GM19455 (cell line): ENCODE measurements at regions not wholly inside any gene's neighbourhood (a gene's known extent, or its start where the extent isn't known, plus 50 kb on each side); places are given as distances from the start of the nearest gene placed in this dataset.

Experiments
- ATAC-seq: cut with Tn5 transposase; IDR thresholded peaks from one replicate; pipeline ENCODE4 v1.9.1; 2021; ENCODE audit not compliant: unreplicated experiment

DNA sequence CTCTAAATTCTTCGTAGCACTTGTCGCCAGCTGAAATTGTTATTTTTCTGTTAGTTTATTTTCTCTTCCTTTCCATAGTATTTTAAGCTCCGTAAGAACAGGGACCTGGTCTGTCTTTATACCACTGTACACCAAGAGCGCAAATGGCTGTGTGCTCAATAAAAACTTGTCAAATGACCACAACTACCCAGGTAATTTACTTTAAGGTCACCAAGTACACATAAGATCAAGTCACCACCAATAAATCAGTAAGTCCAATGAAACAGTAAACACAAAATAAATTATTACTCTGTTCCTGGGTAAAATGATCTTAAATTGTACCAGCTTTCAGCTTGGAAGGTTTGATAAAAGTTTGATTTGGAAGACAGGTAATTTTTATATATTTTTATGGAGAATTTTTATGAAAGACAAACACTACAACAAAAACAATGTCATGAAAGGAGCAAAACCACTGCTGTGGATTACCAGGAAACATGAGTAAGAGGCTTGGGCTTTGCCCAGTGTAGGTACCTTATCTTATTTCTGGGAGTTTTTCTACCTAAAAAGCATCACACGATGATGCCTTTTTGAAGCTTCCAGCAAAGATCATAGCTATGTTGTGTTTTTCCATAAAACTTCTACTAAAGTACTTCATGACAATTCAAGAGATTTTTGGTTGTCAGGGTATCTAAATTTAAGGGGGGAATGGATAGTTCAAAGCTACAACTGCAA lies 406.8 kb downstream of the SHQ1 start:
- no peak for ATAC-seq

DNA sequence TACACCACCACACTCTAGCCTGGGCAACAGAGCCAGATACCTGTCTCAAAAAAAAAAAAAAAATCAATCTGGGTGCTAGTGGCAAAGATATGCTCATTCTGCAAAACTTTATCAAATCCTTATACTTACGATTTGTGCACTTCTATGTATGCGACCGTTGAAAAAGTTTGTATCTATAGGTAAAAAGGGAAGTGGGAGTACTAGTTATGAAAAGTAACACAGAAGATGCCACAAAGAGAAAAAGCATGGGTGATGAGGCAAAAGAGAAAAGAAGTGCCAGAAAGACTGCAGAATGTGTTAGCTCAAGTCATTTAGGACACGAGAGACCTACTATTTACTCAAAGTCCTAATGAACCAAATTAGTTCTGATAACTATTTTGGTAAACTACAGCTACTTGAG lies 407.8 kb downstream of the SHQ1 start:
- peak; percentile 46 for ATAC-seq

DNA sequence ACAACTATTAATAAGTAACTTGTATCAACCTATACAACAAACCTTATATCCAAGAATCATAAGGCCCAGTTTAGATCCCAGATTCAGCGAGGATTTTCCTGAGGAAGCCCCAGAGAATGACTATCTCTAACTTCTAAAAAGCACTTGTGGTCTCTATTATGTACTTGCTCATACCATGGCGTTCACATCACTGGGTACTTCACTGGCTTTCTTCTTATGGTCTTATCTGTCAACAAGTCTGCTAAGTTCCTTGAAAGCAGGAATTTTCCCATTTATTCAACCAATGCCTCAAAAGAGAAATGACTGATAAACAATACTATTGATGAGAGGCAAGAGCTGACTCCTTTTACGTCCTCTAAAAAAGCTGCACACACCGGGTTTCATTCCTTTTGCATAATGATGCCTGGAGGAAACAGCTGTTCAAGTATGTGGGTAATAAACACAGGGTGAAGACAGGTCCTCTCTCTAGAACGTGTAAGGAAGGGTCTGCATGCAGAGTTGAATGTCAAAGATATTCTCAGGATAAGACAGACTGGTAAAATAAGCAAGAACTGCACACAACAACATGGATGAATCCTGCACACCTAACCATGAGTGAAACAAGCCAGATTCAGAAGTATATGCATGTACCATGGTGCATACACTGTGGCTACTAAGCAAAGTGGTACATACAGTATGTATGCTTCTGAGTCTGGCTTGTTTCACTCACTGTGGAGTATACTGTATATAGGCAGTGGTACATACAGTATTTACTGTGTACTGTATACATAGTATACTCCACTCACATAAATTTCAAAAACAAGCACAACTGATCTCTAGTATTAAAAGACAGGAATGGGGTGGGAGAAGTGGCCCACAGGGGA lies 408.7 kb downstream of the SHQ1 start:
- peak; percentile 62 for ATAC-seq

DNA sequence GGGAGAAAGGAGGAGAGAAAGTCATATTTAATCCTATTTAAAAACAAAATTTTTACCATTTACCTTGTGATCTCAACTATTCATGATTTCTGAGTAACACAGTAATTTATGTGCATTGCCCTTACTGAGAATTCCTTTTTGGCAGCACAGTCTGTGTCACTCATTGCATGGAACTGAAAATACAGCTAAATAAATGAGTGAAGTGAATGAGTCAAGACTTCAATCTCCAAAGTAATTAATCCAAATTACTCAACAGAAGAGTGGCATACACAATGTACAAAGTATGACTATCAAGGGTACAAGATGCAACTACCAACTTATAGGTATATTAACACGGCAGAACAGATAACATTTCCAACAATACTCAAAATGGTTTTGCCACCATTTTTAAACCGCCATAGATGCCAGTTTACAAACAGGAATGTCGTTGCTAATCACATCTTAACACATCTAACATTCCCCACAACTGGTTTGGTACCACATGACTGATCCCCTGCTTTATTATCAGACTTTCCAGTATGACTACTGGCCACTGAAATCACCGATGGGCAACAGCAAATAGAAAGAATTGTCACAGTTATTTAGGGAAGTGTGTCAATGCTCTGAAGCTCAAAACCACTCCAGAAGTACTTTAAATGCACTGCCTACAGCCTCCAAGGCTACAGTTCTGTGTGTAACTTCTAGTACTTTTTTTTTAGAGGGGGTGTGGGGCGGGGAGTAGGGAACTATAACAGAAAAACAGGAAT lies 410.4 kb downstream of the SHQ1 start:
- ATAC-seq = no peak

DNA sequence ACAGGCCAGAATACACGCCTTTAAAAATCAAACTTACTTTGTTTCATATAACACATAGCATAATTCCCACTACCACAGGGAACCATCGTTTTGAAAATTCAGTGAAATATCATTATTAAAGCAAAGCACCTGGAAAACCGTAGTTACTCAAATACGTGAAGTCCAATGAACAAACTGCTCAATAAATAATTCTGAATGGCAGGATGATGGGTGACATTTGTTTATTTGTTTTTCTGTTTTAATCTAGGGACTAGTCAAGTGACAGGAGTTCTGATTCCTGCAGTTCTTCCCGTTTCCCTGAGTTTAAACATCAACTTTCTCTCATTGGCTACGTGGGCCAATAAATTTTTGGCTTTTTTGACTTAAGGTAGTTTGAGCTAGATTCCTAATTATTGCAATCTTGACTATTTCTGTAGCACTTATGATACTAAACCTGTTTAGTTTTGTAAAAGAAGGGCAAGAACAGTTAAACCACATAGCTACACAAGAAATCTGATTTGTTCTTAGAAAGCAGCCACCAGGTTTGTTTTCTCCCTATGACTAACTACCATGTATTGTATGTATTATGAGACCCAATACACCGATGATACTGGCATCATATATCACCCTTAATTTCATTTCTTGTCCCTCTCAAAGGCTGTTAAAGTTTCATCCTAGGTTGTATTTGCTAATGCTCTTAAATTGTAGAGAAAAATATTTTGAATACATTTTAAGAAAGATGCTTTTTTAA lies 411.2 kb downstream of the SHQ1 start:
- ATAC-seq = no peak

DNA sequence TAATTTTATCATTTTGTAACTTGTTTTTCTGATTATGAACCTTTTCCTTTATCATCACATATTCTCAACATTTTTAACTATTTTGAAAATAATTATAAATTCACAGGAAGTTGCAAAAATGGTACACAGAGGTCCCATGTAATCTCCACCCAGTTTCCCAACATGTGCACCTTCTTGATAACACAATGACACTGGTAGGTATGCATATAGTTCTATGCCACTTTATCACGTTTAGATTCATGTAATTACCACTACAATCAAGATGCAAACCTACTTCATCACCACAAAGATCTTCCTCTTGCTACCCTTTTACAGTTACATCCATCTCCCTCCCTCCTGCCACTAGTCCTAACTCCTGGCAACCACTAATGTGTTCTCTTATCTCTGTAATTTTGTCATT lies 413.9 kb downstream of the SHQ1 start:
- no peak for ATAC-seq

DNA sequence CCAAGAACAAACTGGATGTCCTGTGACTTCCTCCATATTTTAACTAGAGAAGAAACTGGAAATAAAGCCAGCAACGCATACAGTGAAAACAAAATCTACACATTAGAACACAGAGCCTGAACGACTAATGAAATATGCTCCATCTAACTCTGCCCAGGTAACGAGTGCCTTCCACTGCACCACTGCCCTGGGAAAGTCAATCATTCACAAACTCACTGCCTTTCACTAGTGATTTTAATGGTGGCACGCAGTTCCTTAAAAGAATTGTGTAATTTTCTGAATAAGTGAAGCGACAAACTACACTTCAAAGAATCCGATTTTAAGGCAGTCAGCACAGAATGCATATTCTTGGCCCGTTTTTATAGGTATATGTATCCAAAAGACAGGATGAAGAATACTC lies 416.0 kb downstream of the SHQ1 start:
- ATAC-seq = no peak

DNA sequence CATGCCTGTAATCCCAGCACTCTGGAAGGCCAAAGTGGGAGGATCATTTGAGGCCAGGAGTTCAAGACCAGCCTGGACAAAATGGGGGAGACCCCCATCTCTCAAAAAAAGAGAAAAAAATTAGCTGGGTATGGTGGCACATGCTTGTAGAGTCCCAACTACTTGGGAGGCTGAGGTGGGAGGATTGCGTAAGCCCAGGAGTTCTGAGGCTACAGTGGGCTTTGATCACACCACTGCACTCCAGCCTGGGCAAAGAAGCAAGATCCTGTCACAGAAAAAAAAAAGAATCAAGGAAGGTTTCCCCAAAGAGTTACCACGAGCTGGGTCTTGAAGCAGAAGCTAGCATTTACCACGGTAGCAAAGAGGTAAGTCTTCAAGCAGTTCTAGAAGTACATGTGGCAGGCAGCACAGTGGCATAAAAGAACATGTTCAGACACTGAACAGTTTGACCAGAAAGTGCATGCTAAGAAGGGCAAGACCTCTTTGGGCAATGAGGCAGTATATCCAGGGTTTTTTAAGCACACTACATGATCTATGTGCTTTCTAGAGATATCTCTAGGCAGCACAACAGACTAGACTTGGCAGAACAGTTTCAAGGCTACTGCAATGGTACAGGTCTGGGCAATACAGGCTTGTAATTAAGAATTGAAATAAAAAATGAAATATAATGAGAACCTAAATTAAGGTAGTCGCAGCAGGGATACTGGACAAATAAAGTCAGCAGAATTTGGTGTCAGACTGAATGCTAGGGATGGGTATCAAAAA lies 418.5 kb downstream of the SHQ1 start:
- ATAC-seq = no peak

DNA sequence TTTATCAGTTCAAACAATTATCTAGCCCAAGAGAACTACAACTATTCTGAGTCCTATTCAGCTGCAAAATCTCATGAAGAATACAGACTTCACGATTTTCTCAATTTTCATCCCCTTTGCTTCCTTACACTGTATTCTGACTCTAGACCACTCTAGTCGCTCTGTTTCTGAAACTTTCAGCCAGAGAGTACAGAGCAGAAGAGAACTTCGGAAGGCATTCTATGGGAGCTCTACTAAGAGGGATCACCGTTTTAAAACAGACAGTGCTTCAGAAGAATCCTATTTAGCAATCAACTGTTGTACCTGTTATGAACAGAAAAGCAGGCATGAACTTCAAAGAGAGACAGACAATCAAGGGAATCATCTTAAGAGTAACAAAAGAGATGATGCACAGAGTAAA lies 419.4 kb downstream of the SHQ1 start:
- ATAC-seq = no peak

DNA sequence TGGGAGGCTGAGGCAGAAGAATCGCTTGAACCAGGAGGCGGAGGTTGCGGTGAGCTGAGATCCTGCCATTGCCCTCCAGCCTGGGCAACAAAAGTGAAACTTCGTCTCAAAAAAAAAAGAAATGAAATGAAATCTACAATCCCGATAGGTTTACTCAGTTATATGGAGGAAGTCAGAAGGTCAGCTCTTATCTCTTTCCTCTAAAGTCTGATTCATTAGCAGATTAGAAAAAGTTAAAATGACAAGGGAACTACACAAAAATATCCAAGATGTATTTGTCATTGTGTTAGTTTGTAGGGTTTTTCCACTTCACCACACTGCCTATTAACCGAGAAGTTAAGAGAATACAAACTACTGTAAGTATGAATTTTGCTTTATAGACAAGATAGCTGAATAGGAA lies 420.6 kb downstream of the SHQ1 start:
- ATAC-seq = no peak

DNA sequence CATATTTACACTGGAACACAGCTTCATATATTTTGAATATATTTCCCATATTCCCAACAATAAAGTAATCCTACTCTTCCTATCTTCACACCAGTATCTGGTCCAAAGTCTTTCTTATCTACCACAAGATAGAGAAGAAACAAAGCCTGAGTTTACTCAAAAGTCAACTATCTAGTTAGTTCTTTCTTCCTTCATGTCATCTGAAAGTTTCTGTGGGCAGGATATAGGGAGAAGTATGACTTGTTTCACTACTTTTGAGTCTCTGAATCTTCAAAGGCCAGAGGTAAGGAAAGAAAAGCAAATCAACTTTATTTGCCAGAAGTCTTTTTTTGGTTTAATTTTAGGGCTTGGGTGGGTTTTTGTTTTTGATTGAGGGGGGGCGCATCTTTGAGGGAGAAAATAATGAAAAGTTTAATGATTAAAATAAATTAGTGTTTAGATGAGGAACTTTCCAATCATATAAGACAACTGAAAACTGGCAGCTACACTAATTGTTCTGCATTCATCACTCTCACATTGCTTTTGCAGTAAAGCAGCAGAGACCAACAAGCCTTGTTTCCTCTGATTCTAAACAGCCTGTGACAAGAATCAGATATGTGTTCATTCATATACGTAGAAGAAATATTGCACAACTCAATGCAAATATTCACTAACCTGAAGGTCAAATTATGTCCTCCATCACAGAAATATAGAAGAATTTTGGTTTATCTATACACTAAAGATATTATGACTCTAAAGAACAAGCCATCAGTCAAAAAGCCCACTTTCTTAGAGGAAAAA lies 421.4 kb downstream of the SHQ1 start:
- ATAC-seq = peak; percentile 38

DNA sequence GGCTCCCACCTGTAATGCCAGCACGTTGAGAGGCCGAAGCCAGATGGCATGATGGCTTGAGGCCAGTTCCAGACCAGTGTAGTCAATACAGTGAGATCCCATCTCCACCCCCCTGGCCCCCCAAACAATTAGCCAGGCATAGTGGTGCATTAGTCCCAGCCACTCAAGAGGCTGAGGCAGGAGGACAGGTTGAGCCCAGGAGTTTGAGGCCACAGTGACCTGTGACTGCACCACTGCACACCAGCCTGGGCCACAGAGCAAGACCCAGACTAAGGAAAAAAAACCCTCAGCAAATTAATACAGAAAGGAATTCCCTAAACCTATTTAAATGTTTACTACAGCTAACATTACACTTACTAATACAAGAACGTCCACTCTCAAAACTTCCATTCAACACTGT lies 424.6 kb downstream of the SHQ1 start:
- ATAC-seq = no peak

DNA sequence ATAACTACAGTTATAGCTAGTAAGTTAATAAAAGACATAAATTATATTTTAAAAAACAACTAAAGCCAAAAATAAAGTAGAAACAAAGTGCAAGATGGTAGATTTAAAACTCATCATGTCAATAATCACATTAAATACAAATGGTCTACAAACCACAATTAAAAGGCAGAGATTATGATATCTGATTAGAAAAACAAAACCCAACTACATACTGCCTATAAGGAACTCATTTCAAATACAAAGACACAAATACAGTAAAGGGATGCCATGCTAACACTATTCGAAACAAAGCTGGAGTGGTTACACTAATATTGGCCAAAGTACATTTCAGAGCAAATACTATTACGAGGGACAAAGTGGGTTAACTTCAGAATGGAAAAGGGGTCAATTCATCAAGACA lies 426.5 kb downstream of the SHQ1 start:
- ATAC-seq = no peak

DNA sequence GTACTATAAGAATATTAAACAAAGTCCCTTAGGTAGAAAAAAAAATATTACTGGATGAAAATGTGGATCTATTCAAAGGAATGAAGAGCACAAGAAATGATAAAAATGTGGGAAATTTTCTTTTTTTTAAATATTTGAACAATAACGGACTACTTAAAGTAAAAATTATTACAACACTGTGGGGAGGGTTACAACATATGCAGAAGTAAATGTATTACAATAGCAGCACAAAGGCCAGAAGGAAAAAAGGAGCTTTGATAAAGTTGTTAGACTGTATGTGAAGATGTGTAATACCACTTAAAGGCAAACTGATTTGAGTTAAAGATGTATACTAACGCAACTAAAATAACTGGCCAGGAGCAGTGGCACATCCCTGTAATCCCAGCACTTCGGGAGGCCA lies 427.1 kb downstream of the SHQ1 start:
- no peak for ATAC-seq

DNA sequence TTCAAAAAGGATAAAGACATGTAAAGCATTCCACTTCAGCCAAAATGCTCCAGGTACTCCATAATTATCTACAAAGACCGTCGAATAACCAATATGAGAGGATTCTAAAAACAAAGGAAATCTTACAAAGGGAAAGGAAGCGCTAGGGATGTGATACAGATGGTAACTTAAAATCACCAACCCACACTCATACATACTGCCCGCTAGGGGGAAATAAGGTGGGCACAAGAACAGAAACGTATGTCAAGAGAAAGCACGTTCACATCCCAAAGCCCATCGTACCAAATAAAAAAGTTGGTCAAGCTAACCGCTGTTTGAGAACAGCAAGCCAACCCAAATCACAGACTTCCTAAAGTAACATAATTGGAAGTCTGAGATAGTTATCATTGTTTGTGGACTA lies 429.4 kb downstream of the SHQ1 start:
- no peak for ATAC-seq

DNA sequence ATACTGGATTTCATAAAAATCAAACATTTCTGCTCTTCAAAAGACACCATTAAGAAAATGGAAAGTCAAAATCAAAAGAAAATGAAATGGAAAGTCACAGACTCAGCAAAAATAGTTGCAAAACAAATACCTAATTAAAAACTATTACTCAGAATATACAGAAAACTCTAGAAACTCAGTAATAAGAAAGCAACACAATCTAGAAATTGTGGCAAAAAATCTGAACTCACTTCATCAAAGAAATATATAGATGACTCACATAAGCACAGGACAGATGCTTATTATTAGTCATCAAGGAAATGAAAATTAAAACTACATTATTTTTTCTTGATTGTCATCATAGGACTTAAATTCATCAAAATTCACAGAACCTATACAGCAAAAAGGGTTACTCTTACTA lies 430.0 kb downstream of the SHQ1 start:
- no peak for ATAC-seq

DNA sequence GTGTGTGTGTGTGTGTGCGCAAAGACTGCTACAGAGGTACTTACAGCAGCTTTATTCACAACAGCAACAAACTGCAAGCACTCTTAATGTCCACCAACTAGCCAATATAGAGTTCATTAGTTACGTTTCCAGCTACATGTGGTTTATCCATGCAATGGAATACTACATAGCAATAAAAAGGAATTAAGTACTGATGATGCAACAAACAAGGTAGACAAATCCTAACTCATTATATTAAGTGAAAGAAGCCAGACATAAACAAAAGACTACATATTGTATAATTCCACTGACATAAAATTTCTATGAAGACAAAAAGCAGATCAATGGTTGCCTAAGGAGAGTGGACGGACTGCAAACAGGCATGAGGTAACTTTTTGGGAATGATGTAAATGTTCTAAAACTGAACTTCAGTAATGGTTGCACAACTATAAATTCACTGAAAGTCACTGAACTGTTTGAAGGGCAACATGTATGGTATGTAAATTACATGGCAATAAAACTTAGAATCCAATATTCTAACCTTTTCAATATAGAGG lies 433.7 kb downstream of the SHQ1 start:
- no peak for ATAC-seq

DNA sequence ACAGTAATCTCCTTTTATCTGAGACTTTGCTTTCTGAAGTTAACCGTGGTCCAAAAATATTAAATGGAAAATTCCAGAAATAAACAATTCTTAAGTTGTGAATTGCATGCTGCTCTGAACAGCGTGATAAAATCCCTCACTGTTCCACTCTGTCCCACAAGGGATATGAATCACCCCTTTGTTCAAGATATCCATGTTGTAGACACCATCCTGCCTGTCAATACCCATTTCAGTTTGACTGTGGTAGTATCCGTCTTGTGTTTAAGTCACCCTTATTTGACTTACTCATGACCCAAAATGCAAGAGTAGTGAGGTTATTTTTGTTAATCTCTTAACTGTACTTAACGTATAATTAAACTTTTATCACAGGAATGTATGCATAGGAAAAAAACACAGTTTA lies 435.0 kb downstream of the SHQ1 start:
- ATAC-seq = no peak

DNA sequence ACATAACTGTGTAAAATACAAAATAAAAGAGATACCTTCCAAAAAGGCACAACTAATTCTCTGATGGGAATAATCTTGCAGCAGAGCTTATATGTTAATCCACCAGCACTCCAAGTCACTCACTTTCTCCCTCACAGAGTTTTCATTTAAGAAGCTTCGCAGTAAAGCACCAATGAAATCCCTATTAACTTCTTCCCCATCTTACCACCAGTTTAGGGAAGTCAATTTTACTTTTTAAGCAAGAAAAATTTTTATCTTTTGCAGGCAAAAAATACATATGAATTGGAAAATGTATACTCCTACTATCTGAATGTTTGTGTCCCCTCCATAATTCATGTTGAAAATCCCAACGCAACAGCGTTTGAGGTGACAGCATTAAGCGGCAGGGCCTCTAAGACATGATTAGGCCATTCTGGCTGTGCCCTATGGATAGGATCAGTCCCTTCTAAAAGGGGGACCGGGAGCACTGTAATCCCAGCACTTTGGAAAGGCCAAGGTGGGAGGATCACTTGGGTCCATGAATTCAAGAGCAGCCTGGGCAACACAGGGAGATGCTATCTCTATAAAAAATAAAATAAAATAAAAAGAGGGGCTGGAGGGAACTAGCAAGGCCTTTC lies 435.8 kb downstream of the SHQ1 start:
- ATAC-seq = no peak
